SK-N-SH treated with all-trans-retinoic acid at 6 μM for 48 hours (cell line): ENCODE measurements at regions not wholly inside any gene's neighbourhood (a gene's known extent, or its start where the extent isn't known, plus 50 kb on each side); places are given as distances from the start of the nearest gene placed in this dataset.

ENCODE experiments used
- ATAC-seq: fragments of 200-7000 bp; cut with Tn5 transposase; 3 replicates; pipeline ENCODE4 v1.9.1; 2020; ENCODE audit warnings: mild to moderate bottlenecking, moderate library complexity
- ARNTL ChIP-seq: fragments of 450-650 bp; formaldehyde crosslinking; IDR thresholded peaks from 2 replicates; pipeline ENCODE4 v1.5.0; 2020; ENCODE audit warnings: low read depth, mild to moderate bottlenecking, moderate library complexity, borderline replicate concordance
- BACH2 ChIP-seq: fragments of 250-450 bp; sonication (Bioruptor Pico); IDR thresholded peaks from 2 replicates; pipeline ENCODE4 v1.9.0; 2021; ENCODE audit warnings: mild to moderate bottlenecking, borderline replicate concordance
- CREB5 ChIP-seq: fragments of 250-450 bp; sonication (Bioruptor Pico); IDR thresholded peaks from 2 replicates; pipeline ENCODE4 v1.5.1; 2020; ENCODE audit warnings: low read depth, mild to moderate bottlenecking, moderate library complexity
- CSDC2 ChIP-seq: fragments of 250-450 bp; sonication (Bioruptor Pico); IDR thresholded peaks from 2 replicates; pipeline ENCODE4 v1.5.0; 2020; ENCODE audit warnings: mild to moderate bottlenecking, moderate library complexity
- CSRNP3 ChIP-seq: fragments of 250-450 bp; sonication (Bioruptor Pico); IDR thresholded peaks from 2 replicates; pipeline ENCODE4 v1.5.1; 2021; ENCODE audit warnings: mild to moderate bottlenecking, moderate library complexity
- ESRRG ChIP-seq: fragments of 250-450 bp; sonication (Bioruptor Pico); IDR thresholded peaks from 2 replicates; pipeline ENCODE4 v1.6.1; 2021; ENCODE audit warnings: mild to moderate bottlenecking
- GLIS3 ChIP-seq: fragments of 250-450 bp; sonication (Bioruptor Pico); IDR thresholded peaks from 2 replicates; pipeline ENCODE4 v1.5.0; 2020; ENCODE audit warnings: mild to moderate bottlenecking, moderate library complexity
- ISL1 ChIP-seq: fragments of 250-450 bp; sonication (Bioruptor Pico); IDR thresholded peaks from 2 replicates; pipeline ENCODE4 v2.1.2; 2022; ENCODE audit warnings: mild to moderate bottlenecking, moderate library complexity
- OSR1 ChIP-seq: fragments of 250-450 bp; sonication (Bioruptor Pico); IDR thresholded peaks from 2 replicates; pipeline ENCODE4 v1.8.0; 2022; ENCODE audit warnings: moderate library complexity, mild to moderate bottlenecking, inconsistent platforms
- PATZ1 ChIP-seq: fragments of 250-450 bp; sonication (Bioruptor Pico); IDR thresholded peaks from 2 replicates; pipeline ENCODE4 v1.8.0; 2020; ENCODE audit warnings: mild to moderate bottlenecking, moderate library complexity, borderline replicate concordance
- POU6F1 ChIP-seq: fragments of 250-450 bp; sonication (Bioruptor Pico); IDR thresholded peaks from 2 replicates; pipeline ENCODE4 v1.8.0; 2021; ENCODE audit warnings: low read depth, mild to moderate bottlenecking, moderate library complexity, borderline replicate concordance
- PPARA ChIP-seq: fragments of 250-450 bp; sonication (Bioruptor Pico); IDR thresholded peaks from 2 replicates; pipeline ENCODE4 v1.5.0; 2020; ENCODE audit warnings: mild to moderate bottlenecking, borderline replicate concordance
- RARB ChIP-seq: fragments of 250-450 bp; sonication (Bioruptor Pico); IDR thresholded peaks from 2 replicates; pipeline ENCODE4 v1.8.0; 2021; ENCODE audit warnings: mild to moderate bottlenecking, moderate library complexity
- SNAI2 ChIP-seq: fragments of 250-450 bp; sonication (Bioruptor Pico); IDR thresholded peaks from 2 replicates; pipeline ENCODE4 v1.5.0; 2020; ENCODE audit warnings: mild to moderate bottlenecking, moderate library complexity
- TCF4 ChIP-seq: fragments of 250-450 bp; sonication (Bioruptor Pico); IDR thresholded peaks from 2 replicates; pipeline ENCODE4 v1.8.0; 2021; ENCODE audit warnings: mild to moderate bottlenecking, moderate library complexity, borderline replicate concordance
- TSHZ2 ChIP-seq: fragments of 250-450 bp; sonication (Bioruptor Pico); IDR thresholded peaks from 2 replicates; pipeline ENCODE4 v1.5.0; 2020; ENCODE audit warnings: mild to moderate bottlenecking, moderate library complexity
- ZC3H10 ChIP-seq: fragments of 250-450 bp; sonication (Bioruptor Pico); IDR thresholded peaks from 2 replicates; pipeline ENCODE4 v1.5.1; 2021; ENCODE audit warnings: mild to moderate bottlenecking, moderate library complexity
- ZFP3 ChIP-seq: fragments of 250-450 bp; sonication (Bioruptor Pico); IDR thresholded peaks from 2 replicates; pipeline ENCODE4 v1.5.0; 2020; ENCODE audit warnings: mild to moderate bottlenecking, moderate library complexity
- ZFP30 ChIP-seq: fragments of 450-650 bp; formaldehyde crosslinking; IDR thresholded peaks from 2 replicates; pipeline ENCODE4 v1.5.0; 2022; ENCODE audit warnings: mild to moderate bottlenecking, moderate library complexity
- ZNF565 ChIP-seq: fragments of 450-650 bp; formaldehyde crosslinking; conservative IDR thresholded peaks from 2 replicates; pipeline ENCODE4 v1.5.0; 2020; ENCODE audit warnings: low read depth, mild to moderate bottlenecking, moderate library complexity
- ZNF8 ChIP-seq: fragments of 450-650 bp; formaldehyde crosslinking; IDR thresholded peaks from 2 replicates; pipeline ENCODE4 v1.5.0; 2020; ENCODE audit warnings: mild to moderate bottlenecking, moderate library complexity

- no peak for ATAC-seq
Observed at GRCh38 chr17:55926276-55926990, 175.6 kb downstream of the PCTP start.

GRCh38 chr17:55930291-55930809 lies 179.5 kb downstream of the PCTP start:
- ATAC-seq: no peak
- no peak for TF ChIP-seq GLIS3 (CRISPR knock-in tag)
- no peak for TF ChIP-seq ISL1 (CRISPR knock-in tag)
- no peak for TF ChIP-seq PPARA (CRISPR knock-in tag)
- no peak for TF ChIP-seq ZC3H10 (CRISPR knock-in tag)
- no peak for TF ChIP-seq POU6F1
- no peak for TF ChIP-seq ZNF565
- TF ChIP-seq ZFP30 (CRISPR knock-in tag): no peak
- no peak for TF ChIP-seq CSDC2 (CRISPR knock-in tag)
- TF ChIP-seq SNAI2 (CRISPR knock-in tag): no peak
- TF ChIP-seq TCF4 (CRISPR knock-in tag): no peak
- TF ChIP-seq ARNTL (CRISPR knock-in tag): no peak
- no peak for TF ChIP-seq PATZ1 (CRISPR knock-in tag)
- TF ChIP-seq ZFP3 (CRISPR knock-in tag): no peak

More at GRCh38 chr17:55926276-55926990, 175.6 kb downstream of the PCTP start:
- TF ChIP-seq ZNF8 (CRISPR knock-in tag) (no peak), GLIS3 (CRISPR knock-in tag) (no peak), PATZ1 (CRISPR knock-in tag) (no peak), ZFP30 (CRISPR knock-in tag) (no peak), SNAI2 (CRISPR knock-in tag) (no peak), OSR1 (CRISPR knock-in tag) (no peak), CSDC2 (CRISPR knock-in tag) (no peak), RARB (CRISPR knock-in tag) (no peak), CREB5 (no peak), TCF4 (CRISPR knock-in tag) (no peak), ISL1 (CRISPR knock-in tag) (no peak), CSRNP3 (CRISPR knock-in tag) (no peak), ZFP3 (CRISPR knock-in tag) (no peak), PPARA (CRISPR knock-in tag) (no peak), ESRRG (no peak), TSHZ2 (CRISPR knock-in tag) (no peak), BACH2 (no peak)
- TF ChIP-seq, all 23 proteins: peak for 0
